Colonic mucosa (tissue), 4 donors: ENCODE measurements at regions not wholly inside any gene's neighbourhood (a gene's known extent, or its start where the extent isn't known, plus 50 kb on each side); places are given as distances from the start of the nearest gene placed in this dataset.

Experiments used
- DNase-seq: peaks from one replicate; pipeline ENCODE4 v3.0.0-alpha.2; 2020
- H3K27ac ChIP-seq: fragments of 200-600 bp; one replicate; pipeline ENCODE4 v1.8.0; 2021
- H3K27me3 ChIP-seq: fragments of 200-600 bp; one replicate; pipeline ENCODE4 v1.8.0; 2021
- H3K36me3 ChIP-seq: fragments of 200-600 bp; one replicate; pipeline ENCODE4 v1.8.0; 2021
- H3K4me1 ChIP-seq: fragments of 200-600 bp; one replicate; pipeline ENCODE4 v1.8.0; 2021; ENCODE audit warnings: mild to moderate bottlenecking
- H3K4me3 ChIP-seq: fragments of 200-600 bp; one replicate; pipeline ENCODE4 v1.8.0; 2021
- H3K9ac ChIP-seq, 2 donors: one replicate each; pipeline ENCODE4 v1.7.0; 2013; ENCODE audit warnings: control low read depth in 2 of 2, low read depth in 2 of 2, low read length in 2 of 2
- H3K9me3 ChIP-seq: fragments of 200-600 bp; one replicate; pipeline ENCODE4 v1.8.0; 2021
- CTCF ChIP-seq: fragments of 200-600 bp; IDR thresholded peaks from one replicate; pipeline ENCODE4 v1.8.0; 2022; ENCODE audit warnings: antibody characterized with exemption, mild to moderate bottlenecking
- intact Hi-C: fragments of 100-400 bp; cut with DNase I; formaldehyde crosslinking; loops from one replicate; pipeline ENCODE4 v1.14.1; 2022
- donor health status: healthy.
- donor health status: DM: no; HTN: no; CAD: no.
- donor health status: DM: no; HTN: no; CAD: no.

- Histone ChIP-seq H3K27me3 (no peaks in the 10 kb centered on the region), H3K9me3 (no peaks in the 10 kb centered on the region), H3K36me3 (no peaks in the 10 kb centered on the region), H3K4me1 (no peaks in the 10 kb centered on the region), H3K9ac (no peak overlapping the region), H3K4me3 (no peak overlapping the region), H3K27ac (no peak overlapping the region)
- intact Hi-C loops: no loop called here
- DNase-seq: no peak
- no peak for TF ChIP-seq CTCF
Observed at GRCh38 chr14:89486961-89487360, 69.9 kb upstream of the FOXN3 start.

GRCh38 chr14:89486505-89486904, 69.5 kb upstream of the FOXN3 start:
- Histone ChIP-seq H3K4me3 (no peak overlapping the region), H3K27ac (no peak overlapping the region), H3K9ac (no peak overlapping the region), H3K36me3 (no peaks in the 10 kb centered on the region), H3K4me1 (no peaks in the 10 kb centered on the region), H3K27me3 (no peaks in the 10 kb centered on the region), H3K9me3 (no peaks in the 10 kb centered on the region)
- no peak for TF ChIP-seq CTCF
- DNase-seq: no peak
- intact Hi-C loops: no loop called here

- no peaks in the 10 kb centered on the region for H3K36me3 ChIP-seq
- H3K9me3 ChIP-seq: no peaks in the 10 kb centered on the region
- H3K9ac ChIP-seq: no peak overlapping the region
- DNase-seq: no peak
- no peak for TF ChIP-seq CTCF
- no peaks in the 10 kb centered on the region for H3K27me3 ChIP-seq
- no peak overlapping the region for H3K4me3 ChIP-seq
- no peak overlapping the region for H3K27ac ChIP-seq
- intact Hi-C loops: no loop called here
- no peaks in the 10 kb centered on the region for H3K4me1 ChIP-seq
Observed at GRCh38 chr14:89485264-89485663, 68.2 kb upstream of the FOXN3 start.

GRCh38 chr14:89484051-89484844, 67.2 kb upstream of the FOXN3 start:
- DNase-seq: no peak
- H3K27ac ChIP-seq: no peak overlapping the region
- no peaks in the 10 kb centered on the region for H3K9me3 ChIP-seq
- H3K36me3 ChIP-seq: no peaks in the 10 kb centered on the region
- no peaks in the 10 kb centered on the region for H3K4me1 ChIP-seq
- H3K27me3 ChIP-seq: no peaks in the 10 kb centered on the region
- TF ChIP-seq CTCF: no peak
- intact Hi-C loops: no loop called here
- no peak overlapping the region for H3K4me3 ChIP-seq
- H3K9ac ChIP-seq: no peak overlapping the region

GRCh38 chr14:89481196-89481595, 64.2 kb upstream of the FOXN3 start:
- no peak overlapping the region for H3K9ac ChIP-seq
- no peak for TF ChIP-seq CTCF
- DNase-seq: peak; percentile 36
- no peak overlapping the region for H3K27ac ChIP-seq
- intact Hi-C loops: no loop called here
- H3K4me1 ChIP-seq: no peaks in the 10 kb centered on the region
- no peaks in the 10 kb centered on the region for H3K27me3 ChIP-seq
- H3K4me3 ChIP-seq: no peak overlapping the region
- no peaks in the 10 kb centered on the region for H3K9me3 ChIP-seq
- H3K36me3 ChIP-seq: no peaks in the 10 kb centered on the region
